ENCODE measurements at regions not wholly inside any gene's neighbourhood (a gene's known extent, or its start where the extent isn't known, plus 50 kb on each side); places are given as distances from the start of the nearest gene placed in this dataset.

GRCh38 chr3:107976202-107976800, 114.5 kb downstream of the CD47 start:
- H3K4me1 ChIP-seq: peaks cover 0 to 38% (median under 1%) of the 10 kb centered on the region in 12 donors
- H3K27ac ChIP-seq: no peak overlapping the region
- ATAC-seq (no peak), DNase-seq (no peak)
- H3K27me3 ChIP-seq: no peaks in the 10 kb centered on the region
- H3K9me3 ChIP-seq: no peaks in the 10 kb centered on the region
- no peaks in the 10 kb centered on the region for H3K36me3 ChIP-seq
- WGBS, 4 donors: 93 to 95% (median 94%) methylated on average over 5 of the region's 5 CpGs
- H3K4me3 ChIP-seq: no peak overlapping the region
- TF ChIP-seq, protein P1, sequence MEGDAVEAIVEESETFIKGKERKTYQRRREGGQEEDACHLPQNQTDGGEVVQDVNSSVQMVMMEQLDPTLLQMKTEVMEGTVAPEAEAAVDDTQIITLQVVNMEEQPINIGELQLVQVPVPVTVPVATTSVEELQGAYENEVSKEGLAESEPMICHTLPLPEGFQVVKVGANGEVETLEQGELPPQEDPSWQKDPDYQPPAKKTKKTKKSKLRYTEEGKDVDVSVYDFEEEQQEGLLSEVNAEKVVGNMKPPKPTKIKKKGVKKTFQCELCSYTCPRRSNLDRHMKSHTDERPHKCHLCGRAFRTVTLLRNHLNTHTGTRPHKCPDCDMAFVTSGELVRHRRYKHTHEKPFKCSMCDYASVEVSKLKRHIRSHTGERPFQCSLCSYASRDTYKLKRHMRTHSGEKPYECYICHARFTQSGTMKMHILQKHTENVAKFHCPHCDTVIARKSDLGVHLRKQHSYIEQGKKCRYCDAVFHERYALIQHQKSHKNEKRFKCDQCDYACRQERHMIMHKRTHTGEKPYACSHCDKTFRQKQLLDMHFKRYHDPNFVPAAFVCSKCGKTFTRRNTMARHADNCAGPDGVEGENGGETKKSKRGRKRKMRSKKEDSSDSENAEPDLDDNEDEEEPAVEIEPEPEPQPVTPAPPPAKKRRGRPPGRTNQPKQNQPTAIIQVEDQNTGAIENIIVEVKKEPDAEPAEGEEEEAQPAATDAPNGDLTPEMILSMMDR (IDR thresholded peaks at IDR 0.05): no peak
- no peak for TF ChIP-seq POLR2A (IDR thresholded peaks at IDR 0.05)
- intact Hi-C loops (cut with DNase I): no loop called here

DNA sequence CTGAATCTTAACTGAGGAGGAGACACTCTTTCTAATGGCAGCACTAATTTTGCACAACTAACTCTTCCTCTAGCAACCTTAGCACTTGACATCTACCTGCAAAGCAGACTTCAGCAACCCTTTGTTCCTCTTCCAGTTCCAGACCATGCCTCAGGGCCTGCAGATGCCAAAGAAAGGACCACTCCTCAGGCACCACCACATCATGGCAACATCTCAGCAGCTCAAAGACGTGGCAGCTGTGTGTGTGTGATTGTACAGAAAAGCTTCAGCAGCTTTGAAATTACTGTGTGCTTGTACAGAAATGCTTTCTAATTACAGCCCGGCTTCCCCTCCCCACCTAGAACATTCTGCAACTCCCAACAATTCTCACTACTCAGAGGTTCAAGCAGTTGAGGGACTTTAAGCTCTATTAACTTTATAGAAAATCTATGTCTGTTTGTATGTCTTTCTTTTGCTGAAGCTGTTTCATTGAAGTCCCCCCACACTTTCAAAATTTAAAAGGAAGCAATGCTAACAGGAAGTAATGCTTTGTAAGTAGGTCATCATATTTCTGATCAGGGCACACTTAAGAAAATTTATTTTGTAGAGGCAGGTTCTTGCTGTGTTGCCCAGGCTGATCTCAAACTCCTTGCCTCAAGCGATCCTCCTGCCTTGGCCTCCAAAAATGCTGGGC, 115.2 kb downstream of the CD47 start:
- intact Hi-C loops (cut with DNase I): no loop called here
- DNase-seq (no peak), ATAC-seq (no peak)
- no peak overlapping the region for H3K27ac ChIP-seq
- no peaks in the 10 kb centered on the region for H3K9me3 ChIP-seq
- TF ChIP-seq, protein P1 (IDR thresholded peaks at IDR 0.05): no peak
- no peak for TF ChIP-seq POLR2A (IDR thresholded peaks at IDR 0.05)
- H3K36me3 ChIP-seq: no peaks in the 10 kb centered on the region
- no peaks in the 10 kb centered on the region for H3K27me3 ChIP-seq
- H3K4me1 ChIP-seq: peaks cover 0 to 43% (median 2%) of the 10 kb centered on the region in 12 donors
- WGBS, 4 donors: 89 to 92% (median 92%) methylated on average over 3 of the region's 3 CpGs
- no peak overlapping the region for H3K4me3 ChIP-seq

- no peak for ATAC-seq
These were observed 116.9 kb downstream of the CD47 start for GRCh38 chr3:107973961-107974360.

DNA sequence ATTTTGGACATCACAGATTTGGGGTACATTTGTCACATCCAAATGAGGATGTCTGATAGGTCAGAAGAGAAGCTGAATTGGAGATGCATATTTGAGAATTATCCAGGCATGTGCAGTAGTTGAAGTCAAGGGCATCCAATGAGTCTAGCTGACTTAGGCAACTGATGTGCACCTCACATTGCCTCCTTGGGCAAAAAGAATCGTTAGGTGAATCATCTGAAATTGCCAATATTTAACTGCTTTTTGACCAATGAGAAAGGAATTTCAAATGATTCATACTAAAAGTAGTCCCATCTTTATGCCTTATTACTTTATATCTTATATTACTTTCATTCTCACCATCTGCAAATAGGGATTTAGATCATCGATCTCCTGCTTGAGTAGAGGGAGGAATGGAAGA, 117.7 kb downstream of the CD47 start:
- intact Hi-C loops (cut with DNase I): no loop called here
- H3K4me1 ChIP-seq: peaks cover 0 to 43% (median 9%) of the 10 kb centered on the region in 12 donors
- H3K9me3 ChIP-seq: no peaks in the 10 kb centered on the region
- WGBS, 4 donors: 79 to 93% (median 86%) methylated on average over 2 of the region's 2 CpGs
- ATAC-seq (no peak), DNase-seq (no peak)
- H3K4me3 ChIP-seq: no peak overlapping the region
- H3K36me3 ChIP-seq: no peaks in the 10 kb centered on the region
- TF ChIP-seq POLR2A (IDR thresholded peaks at IDR 0.05): no peak
- TF ChIP-seq, protein P1 (IDR thresholded peaks at IDR 0.05): no peak
- H3K27me3 ChIP-seq: no peaks in the 10 kb centered on the region
- no peak overlapping the region for H3K27ac ChIP-seq

More at GRCh38 chr3:107973961-107974360, 116.9 kb downstream of the CD47 start:
- DNase-seq: no peak
- H3K9me3 ChIP-seq: no peaks in the 10 kb centered on the region
- H3K4me3 ChIP-seq: no peak overlapping the region
- H3K27me3 ChIP-seq: no peaks in the 10 kb centered on the region
- WGBS, 4 donors: 87 to 91% (median 89%) methylated on average over 4 of the region's 4 CpGs
- no peaks in the 10 kb centered on the region for H3K36me3 ChIP-seq
- peaks cover 0 to 51% (median 9%) of the 10 kb centered on the region in 12 donors for H3K4me1 ChIP-seq
- no peak overlapping the region for H3K27ac ChIP-seq
- intact Hi-C loops (cut with DNase I): no loop called here
- no peak for TF ChIP-seq POLR2A (IDR thresholded peaks at IDR 0.05)
- TF ChIP-seq, protein P1 (IDR thresholded peaks at IDR 0.05): no peak
